Right renal cortex interstitium (tissue), 3 donors: ENCODE measurements at regions not wholly inside any gene's neighbourhood (a gene's known extent, or its start where the extent isn't known, plus 50 kb on each side); places are given as distances from the start of the nearest gene placed in this dataset.
"Not testable (repeated sequence)": the region's sequence is repeated elsewhere in the genome, so short reads cannot be mapped to it uniquely, and the experiment has no call there.

Source experiments
- DNase-seq, 3 donors: peaks; one replicate each; pipeline ENCODE4 v3.0.0-alpha.2; 2013; ENCODE audit warnings: low read depth in 3 of 3, low spot score in 2 of 3

DNA sequence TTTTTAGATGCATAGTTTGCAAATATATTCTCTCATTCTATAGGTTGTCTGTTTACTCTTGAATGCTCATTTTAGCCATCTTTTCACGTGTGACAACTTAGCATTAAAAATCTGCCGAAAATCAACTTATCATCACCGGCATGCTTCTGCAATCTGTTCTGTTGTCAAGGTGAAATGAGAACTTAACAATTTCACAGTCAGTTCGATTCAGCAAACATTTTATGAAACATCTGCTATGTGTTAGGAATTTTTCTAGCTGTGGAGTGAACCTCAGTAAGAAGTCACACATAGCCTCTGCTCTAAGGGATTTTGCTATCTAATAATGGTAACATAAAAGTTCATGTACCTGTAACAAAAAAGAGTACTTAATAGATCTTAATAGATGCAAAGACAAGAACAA is 256.1 kb downstream of the ZWINT start:
- DNase-seq = no peak

DNA sequence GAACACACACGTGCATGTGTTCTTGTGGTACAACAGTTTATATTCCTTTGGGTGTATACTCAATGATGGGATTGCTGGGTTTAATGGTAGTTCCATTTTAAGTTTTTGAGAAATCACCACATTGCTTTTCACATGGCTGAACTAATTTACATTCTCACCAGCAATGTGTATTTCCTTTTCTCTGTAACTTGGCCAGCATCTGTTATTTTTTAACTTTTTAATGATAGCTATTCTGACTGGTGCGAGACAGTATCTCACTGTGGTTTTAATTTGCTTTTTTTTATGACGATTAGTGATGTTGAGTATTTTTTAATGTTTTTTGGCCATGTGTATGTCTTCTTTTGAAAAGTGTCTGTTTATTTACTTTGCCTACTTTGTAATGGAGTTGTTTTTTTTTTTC is 256.6 kb downstream of the ZWINT start:
- DNase-seq = no peak

DNA sequence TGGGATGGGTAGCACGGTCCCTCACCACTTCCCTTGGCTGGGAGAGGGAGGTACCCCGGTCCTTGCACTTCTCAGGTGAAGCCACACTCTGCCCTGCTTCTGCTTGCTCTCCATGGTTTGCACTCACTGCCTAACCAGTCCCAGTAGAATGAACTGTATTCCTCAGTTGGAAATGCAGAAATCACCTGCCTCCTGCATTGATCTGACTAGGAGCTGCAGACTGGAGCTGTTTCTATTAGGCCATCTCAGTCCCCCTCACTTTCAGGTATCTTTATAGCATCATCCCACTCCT is 264.9 kb downstream of the ZWINT start:
- no peak for DNase-seq

DNA sequence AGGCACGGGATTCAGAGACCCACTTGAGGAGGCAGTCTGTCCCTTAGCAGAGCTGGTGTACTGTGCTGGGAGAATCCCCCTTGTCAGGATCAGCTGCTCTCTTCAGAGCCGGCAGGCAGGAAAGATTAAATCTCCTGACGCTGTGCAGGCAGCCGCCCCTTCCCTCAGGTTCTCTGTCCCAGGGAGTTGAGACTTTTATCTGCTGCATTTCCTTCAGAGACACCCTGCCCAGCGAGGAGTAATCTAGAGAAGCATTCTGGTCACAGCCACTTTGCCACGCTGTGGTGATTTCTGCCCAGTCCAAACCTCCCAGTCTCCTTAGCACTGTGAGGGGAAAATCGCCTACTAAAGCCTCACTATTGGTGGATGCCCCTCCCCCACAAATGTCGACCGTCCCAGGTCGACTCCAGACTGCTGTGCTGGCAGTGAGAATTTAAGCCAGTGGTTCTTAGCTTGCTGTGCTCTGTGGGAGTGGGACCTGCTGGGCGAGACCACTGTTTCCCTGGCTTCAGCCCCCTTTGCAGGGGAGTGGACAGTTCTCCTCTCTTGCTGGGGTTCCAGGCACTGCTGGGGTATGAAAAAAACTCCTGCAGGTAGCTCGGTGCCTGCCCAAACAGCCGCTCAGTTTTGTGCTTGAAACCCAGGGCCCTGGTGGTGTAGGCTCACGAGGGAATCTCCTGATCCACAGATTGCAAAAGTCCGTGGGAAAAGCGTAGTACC is 265.4 kb downstream of the ZWINT start:
- DNase-seq = no peak

- not testable (repeated sequence) for DNase-seq
Observed at GRCh38 chr10:56093645-56094044, 267.4 kb downstream of the ZWINT start.

DNA sequence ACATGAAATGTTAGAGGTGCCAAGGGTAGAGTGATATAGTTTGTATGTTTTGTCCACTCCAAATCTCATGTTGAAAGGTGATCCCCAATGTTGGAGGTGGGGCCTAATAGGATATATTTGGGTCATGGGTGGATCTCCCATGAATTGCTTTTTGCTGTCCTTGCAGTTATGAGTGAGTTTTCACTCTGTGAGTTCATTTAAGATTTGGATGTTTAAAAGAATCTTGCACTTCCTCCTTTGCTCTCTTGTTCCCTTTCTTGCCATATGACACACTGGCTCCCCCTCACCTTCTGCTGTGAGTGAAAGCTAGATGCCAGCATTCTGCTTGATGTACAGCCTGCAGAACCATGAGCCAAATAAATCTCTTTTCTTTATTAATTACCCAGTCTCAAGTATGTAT is 269.2 kb downstream of the ZWINT start:
- DNase-seq = no peak

DNA sequence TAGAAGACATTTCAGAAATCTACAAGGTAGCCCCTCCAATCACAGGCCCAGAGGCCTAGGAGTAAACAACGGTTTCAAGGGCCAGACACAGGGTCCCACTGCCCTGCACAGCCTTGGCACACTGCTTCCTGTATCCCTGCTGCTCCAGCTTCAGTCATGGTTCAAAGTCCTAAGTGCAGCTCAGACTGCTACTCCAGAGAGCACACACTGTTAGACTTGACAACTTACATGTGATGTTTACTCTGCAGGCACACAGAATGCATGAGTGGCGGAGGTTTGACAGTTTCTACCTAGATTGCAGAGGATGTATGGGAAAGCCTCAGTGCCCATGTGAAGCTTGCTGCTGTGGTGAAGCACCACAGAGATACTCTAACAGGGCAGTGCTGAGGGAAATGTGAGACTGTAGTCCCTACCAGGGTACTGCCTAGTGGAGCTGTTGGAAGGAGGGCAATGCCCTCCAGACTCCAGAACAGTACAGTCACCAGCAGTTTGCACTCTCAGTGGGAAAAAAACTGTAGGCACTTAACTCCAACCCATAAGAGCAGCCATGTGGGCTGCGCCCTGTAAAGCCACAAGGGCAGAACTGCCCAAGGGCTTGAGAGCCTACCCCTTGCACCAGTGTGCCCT is 270.0 kb downstream of the ZWINT start:
- no peak for DNase-seq

DNA sequence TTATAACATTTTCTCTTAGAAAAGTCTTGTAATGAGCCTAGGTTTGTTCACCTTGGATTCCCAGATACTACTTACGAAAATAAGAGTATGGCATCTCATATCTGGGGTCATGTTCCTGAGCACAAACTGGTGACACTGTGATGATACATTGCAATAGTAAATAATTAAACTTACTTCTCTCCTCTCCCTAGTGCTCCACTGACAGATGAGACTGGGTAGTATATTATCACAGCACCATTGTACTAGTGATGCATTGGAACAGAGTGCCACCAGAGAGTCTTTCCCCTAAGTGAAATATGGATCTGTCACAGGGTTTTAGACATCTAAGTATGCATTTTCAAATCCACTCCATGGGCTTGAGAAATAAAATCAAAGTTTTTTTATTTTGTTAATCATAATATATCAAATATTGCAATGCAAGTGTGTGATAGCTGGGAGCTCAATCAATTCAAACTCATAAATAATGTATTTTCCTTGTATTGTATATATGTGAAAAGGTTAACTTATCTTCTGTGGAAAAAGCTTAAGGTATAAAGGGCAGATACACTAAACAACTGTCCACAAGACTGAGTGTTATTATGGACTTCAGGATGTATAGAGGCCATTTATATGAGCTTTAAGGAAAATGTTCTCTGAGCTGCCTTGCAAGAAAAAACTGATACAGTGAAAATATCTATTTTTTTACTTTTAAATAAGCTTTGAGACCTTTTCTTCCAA is 275.5 kb downstream of the ZWINT start:
- no peak for DNase-seq

GRCh38 chr10:56082169-56082568 is 278.9 kb downstream of the ZWINT start:
- no peak for DNase-seq

- no peak for DNase-seq
Observed at GRCh38 chr10:56068473-56069263, 292.4 kb downstream of the ZWINT start.

DNA sequence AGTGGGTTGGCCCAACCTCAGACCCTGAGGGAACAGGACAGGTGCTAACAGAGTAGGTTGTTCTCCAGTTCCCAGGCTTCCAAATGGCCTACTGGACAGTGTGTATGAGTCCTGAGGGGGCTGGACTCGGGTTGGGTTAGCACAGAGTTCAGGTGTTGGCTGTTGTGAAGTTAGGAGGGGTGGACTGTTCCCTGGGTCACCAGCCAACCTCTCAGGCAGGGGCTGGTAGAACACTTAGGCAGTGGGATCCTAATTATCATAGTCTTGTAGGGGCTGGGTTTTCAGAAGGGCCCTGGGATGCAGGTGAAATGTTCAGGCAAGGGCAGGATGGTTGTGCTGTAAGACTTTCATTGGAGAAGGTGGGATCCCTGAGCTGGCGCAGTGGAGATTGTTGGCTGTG is 293.0 kb downstream of the ZWINT start:
- no peak for DNase-seq

- no peak for DNase-seq
Observed at GRCh38 chr10:56063642-56064041, 297.4 kb downstream of the ZWINT start.

GRCh38 chr10:56057860-56058259 is 303.2 kb downstream of the ZWINT start:
- DNase-seq = no peak

GRCh38 chr10:56035489-56035888 is 325.6 kb downstream of the ZWINT start:
- DNase-seq = no peak

GRCh38 chr10:56028298-56029132 is 332.5 kb downstream of the ZWINT start:
- peak in 2 of 3 donors; percentile 15 to 19 for DNase-seq

DNA sequence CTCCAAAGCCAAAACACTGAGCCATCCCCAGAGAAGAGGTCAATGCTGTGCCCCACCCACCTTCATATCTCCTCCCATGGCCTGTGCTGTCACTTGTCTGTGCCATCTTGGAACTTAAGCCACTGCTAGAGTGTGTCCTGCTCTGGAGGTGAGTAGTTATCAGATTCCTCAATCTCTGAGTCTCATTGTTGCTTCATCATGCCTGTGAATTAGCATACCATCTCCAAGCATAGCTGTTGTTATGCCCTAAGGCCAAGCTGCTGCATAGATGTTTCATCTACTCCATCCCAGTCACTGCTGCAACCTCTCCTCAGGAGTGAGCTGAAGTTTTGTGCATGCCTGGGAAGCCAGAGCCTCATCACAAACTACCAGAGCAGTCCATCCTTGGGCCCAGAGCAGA is 349.0 kb downstream of the ZWINT start:
- no peak for DNase-seq

DNA sequence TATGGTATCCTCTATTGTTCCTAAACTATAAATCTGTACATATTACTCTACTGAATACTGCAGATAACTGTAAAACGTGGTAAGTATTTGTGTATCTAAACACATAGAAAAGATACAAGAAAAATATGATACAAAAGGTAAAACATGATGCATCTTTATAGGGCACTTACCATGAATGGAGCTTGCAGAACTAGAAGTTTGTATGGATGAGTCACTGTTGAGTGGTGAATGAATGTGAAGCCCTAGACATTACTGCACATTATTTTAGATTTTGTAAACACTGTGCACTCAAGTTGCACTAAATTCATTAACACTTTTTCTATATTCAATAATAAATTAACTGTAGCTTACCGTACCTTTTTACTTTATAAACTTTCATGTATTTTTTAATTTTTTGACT is 357.5 kb downstream of the ZWINT start:
- DNase-seq = no peak

GRCh38 chr10:55989188-55989587 is 371.9 kb downstream of the ZWINT start:
- DNase-seq = no peak

DNA sequence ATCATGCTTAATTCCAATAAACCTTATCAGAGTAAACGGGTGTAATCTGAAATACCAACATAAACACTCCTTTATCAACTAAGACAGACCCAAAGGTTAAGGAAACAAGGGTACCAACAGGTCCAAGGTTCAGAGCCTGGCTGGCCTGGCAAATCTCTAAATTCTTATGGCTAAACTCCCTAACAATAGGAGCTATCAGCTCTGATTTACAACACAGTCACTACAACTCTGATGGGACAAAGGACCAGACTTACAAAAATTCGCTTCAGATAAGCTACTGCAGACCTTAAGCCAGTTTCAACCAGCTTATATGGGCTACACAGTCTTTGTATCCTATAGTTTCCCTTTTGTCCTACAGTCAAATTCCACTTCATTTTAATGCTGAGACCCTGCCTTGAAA is 381.9 kb downstream of the ZWINT start:
- DNase-seq = no peak

DNA sequence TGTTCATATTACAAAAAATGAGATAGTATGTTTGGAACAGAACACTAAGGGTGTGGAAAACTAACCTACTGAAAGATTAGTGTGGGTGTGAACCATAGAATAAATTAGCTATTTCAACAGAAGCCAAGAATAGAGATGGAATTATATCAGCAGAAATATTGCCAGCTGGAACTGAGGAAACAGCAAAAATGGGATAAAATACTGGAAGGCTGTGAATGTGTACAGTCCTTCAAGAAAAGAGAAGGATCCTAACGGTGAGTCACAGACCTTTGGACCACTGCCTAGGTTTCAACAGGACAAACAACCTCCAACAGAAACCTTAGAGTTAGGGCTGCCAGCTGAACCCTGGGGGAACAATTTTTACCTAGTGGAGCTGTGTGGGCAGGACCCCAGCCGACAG is 395.0 kb downstream of the ZWINT start:
- DNase-seq = no peak

DNA sequence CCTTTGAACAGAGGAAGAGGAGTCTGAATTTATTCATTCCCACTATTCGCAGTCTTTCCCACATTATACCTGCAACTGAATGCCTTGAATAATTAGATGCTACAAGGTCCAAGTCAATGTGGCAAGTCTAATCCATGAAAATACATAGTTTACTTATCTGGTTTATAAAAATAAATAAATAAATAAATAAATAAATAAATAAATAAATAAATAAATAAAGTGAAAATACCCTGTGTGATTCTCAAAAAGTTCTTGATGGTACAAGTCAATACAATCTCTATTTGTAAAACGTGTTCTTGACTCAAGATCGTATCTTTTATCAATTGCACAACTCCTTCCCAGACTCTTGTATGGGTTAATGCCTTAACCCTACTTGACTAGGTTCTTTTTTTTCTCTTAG is 417.7 kb downstream of the ZWINT start:
- DNase-seq = no peak
